K562 (cell line): ENCODE measurements at regions not wholly inside any gene's neighbourhood (a gene's known extent, or its start where the extent isn't known, plus 50 kb on each side); places are given as distances from the start of the nearest gene placed in this dataset.

Experiments
- ATAC-seq: fragments of 200-7000 bp; cut with Tn5 transposase; 3 replicates; pipeline ENCODE4 v1.9.1; 2020; ENCODE audit warnings: moderate library complexity
- BruUV-seq: library from RNA; stranded (reverse); fragments of 400-500 nt; replicated peaks from 2 replicates; lab custom pipeline; 2021; lab: Mats Ljungman, UMichigan
- CTCF ChIA-PET: fragments of 300-600 bp; formaldehyde crosslinking; extraction: SDS; loops from one replicate; lab custom pipeline; 2021; ENCODE audit warnings: low intra/inter-chr PET ratio; lab: Yijun Ruan, JAX
- POLR2A ChIA-PET: fragments of 300-600, 350-650 bp; sonication (Branson Sonifier 250); formaldehyde crosslinking; extraction: SDS; loops from one replicate; lab custom pipeline; 2021; ENCODE audit warnings: antibody characterized with exemption, inconsistent platforms; lab: Yijun Ruan, JAX
- DNase-seq, 4 experiments: peaks; one replicate each; pipeline versions ENCODE4 v3.0.0 to v3.0.0-alpha.2; 2011 to 2018; ENCODE audit warnings: low spot score in 3 of 4, mixed read lengths in 3 of 4; ENCODE audit errors: extremely low read depth in 1 of 4
- FAIRE-seq: peaks from 2 replicates; lab custom pipeline; 2011; peaks lifted over from hg19 to GRCh38; lab: Jason Lieb, UNC
- H2AFZ ChIP-seq: 2 replicates; pipeline ENCODE4 v1.6.0; 2011; ENCODE audit warnings: low read depth, low read length, control low read depth, inconsistent platforms
- H3K27ac ChIP-seq: fragments of 200-600 bp; 3 replicates; pipeline ENCODE4 v1.8.0; 2011; ENCODE audit warnings: low read depth, mild to moderate bottlenecking, control low read depth, inconsistent platforms, low read length, moderate library complexity, mixed read lengths; ENCODE audit errors: extremely low read depth
- H3K27me3 ChIP-seq, 2 experiments: fragments of 300-600 bp in 1 of 2; 2 replicates in 1 of 2; 3 replicates in 1 of 2; pipeline versions ENCODE4 v1.6.0 to v1.8.0; 2011; ENCODE audit warnings: inconsistent platforms in 2 of 2, low read length in 2 of 2, mild to moderate bottlenecking in 1 of 2, mixed read lengths in 1 of 2, moderate library complexity in 1 of 2; ENCODE audit not compliant: control insufficient read depth in 2 of 2, insufficient read depth in 2 of 2
- H3K36me3 ChIP-seq: fragments of 300-600 bp; 3 replicates; pipeline ENCODE4 v1.8.0; 2011; ENCODE audit warnings: mild to moderate bottlenecking, low read length, inconsistent platforms; ENCODE audit not compliant: control insufficient read depth, insufficient read depth
- H3K4me1 ChIP-seq, 2 experiments: fragments of 200-600 bp in 1 of 2; replicated peaks in 1 of 2; 2 replicates in 1 of 2; 3 replicates in 1 of 2; pipeline versions ENCODE4 v1.5.1 to v1.8.0; 2011; ENCODE audit warnings: inconsistent platforms in 2 of 2, low read length in 2 of 2, mild to moderate bottlenecking in 1 of 2, mixed read lengths in 1 of 2, moderate library complexity in 1 of 2; ENCODE audit not compliant: control insufficient read depth in 2 of 2, insufficient read depth in 2 of 2
- H3K4me2 ChIP-seq: 2 replicates; pipeline ENCODE4 v1.6.1; 2011; ENCODE audit warnings: low read length, control low read depth, inconsistent platforms, mixed read lengths; ENCODE audit not compliant: insufficient read depth
- H3K4me3 ChIP-seq: fragments of 200-600 bp; sonication (generic), shearing (Covaris generic); 2 replicates; pipeline ENCODE4 v1.5.1; 2016; ENCODE audit warnings: control low read depth, inconsistent platforms
- H3K79me2 ChIP-seq: fragments of 200-600 bp; 3 replicates; pipeline ENCODE4 v1.8.0; 2011; ENCODE audit warnings: low read length, inconsistent platforms; ENCODE audit not compliant: control insufficient read depth, insufficient read depth
- H3K9ac ChIP-seq, 2 experiments: 2 replicates each; pipeline versions ENCODE4 v1.6.0 to v1.6.1; 2011; ENCODE audit warnings: low read depth in 2 of 2, low read length in 2 of 2, control low read depth in 1 of 2, inconsistent platforms in 1 of 2, mild to moderate bottlenecking in 1 of 2, mixed read lengths in 1 of 2; ENCODE audit not compliant: insufficient read depth in 1 of 2
- H3K9me1 ChIP-seq: one replicate; pipeline ENCODE4 v1.6.0; 2011; ENCODE audit warnings: inconsistent platforms, mild to moderate bottlenecking, low read length, moderate library complexity; ENCODE audit not compliant: control insufficient read depth, insufficient read depth
- H3K9me3 ChIP-seq: replicated peaks from 2 replicates; pipeline ENCODE4 v1.5.1; 2011; ENCODE audit warnings: low read depth, low read length, inconsistent platforms; ENCODE audit not compliant: control insufficient read depth, insufficient read depth
- H4K20me1 ChIP-seq: replicated peaks from 2 replicates; pipeline ENCODE4 v1.6.1; 2011; ENCODE audit warnings: low read length, inconsistent platforms, mixed read lengths; ENCODE audit not compliant: control insufficient read depth, insufficient read depth
- ATF4 ChIP-seq: fragments of 450-650 bp; formaldehyde crosslinking; IDR thresholded peaks from 2 replicates; pipeline ENCODE4 v1.4.0; 2022; ENCODE audit warnings: mild to moderate bottlenecking, moderate library complexity
- BRF1 ChIP-seq: IDR thresholded peaks from 3 replicates; pipeline ENCODE4 v1.6.1; 2011; ENCODE audit warnings: borderline replicate concordance, mild to moderate bottlenecking; ENCODE audit not compliant: insufficient read length; ENCODE audit errors: extremely low read depth
- CEBPG ChIP-seq, 3 experiments: fragments of 200-800 bp in 1 of 3; sonication (Bioruptor generic) in 1 of 3; sonication (generic) in 1 of 3; formaldehyde crosslinking in 1 of 3; IDR thresholded peaks in 2 of 3; conservative IDR thresholded peaks in 1 of 3; 2 replicates each; pipeline versions ENCODE4 v1.6.1 to v1.8.0; 2016 to 2022; ENCODE audit warnings: missing compliant biosample characterization in 2 of 3, missing genetic modification characterization in 2 of 3, mild to moderate bottlenecking in 1 of 3, missing genetic modification reagents in 1 of 3
- COPS2 ChIP-seq: fragments of 450-650 bp; conservative IDR thresholded peaks from 2 replicates; pipeline ENCODE4 v1.6.1; 2016; ENCODE audit warnings: mild to moderate bottlenecking, moderate library complexity
- HLTF ChIP-seq: fragments of 450-650 bp; IDR thresholded peaks from 2 replicates; pipeline ENCODE4 v1.6.1; 2016
- KAT7 ChIP-seq: sonication (generic); formaldehyde crosslinking; IDR thresholded peaks from 2 replicates; pipeline ENCODE4 v1.8.0; 2022; ENCODE audit warnings: missing genetic modification reagents, mild to moderate bottlenecking, borderline replicate concordance
- MTA2 ChIP-seq: fragments of 450-650 bp; IDR thresholded peaks from 2 replicates; pipeline ENCODE4 v1.6.1; 2016; ENCODE audit warnings: low read depth
- MXI1 ChIP-seq: IDR thresholded peaks from 2 replicates; pipeline ENCODE4 v1.6.1; 2011; ENCODE audit warnings: low read depth, mild to moderate bottlenecking, improper control_type of control experiment, low read length
- NUFIP1 ChIP-seq: fragments of 450-650 bp; IDR thresholded peaks from 2 replicates; pipeline ENCODE4 v1.6.1; 2018; ENCODE audit not compliant: partially characterized antibody
- RUNX1 ChIP-seq: sonication (generic); IDR thresholded peaks from 2 replicates; pipeline ENCODE4 v1.6.1; 2016; ENCODE audit warnings: antibody characterized with exemption, low read depth
- SAFB2 ChIP-seq: fragments of 200-400 bp; formaldehyde crosslinking; IDR thresholded peaks from 2 replicates; pipeline ENCODE4 v1.6.1; 2018; ENCODE audit warnings: borderline replicate concordance, low read length, low read depth, moderate library complexity; ENCODE audit not compliant: severe bottlenecking
- SUPT5H ChIP-seq: fragments of 450-650 bp; IDR thresholded peaks from 2 replicates; pipeline ENCODE4 v1.6.1; 2016
- TAF9B ChIP-seq: fragments of 450-650 bp; IDR thresholded peaks from 2 replicates; pipeline ENCODE4 v1.6.1; 2018; ENCODE audit warnings: mild to moderate bottlenecking; ENCODE audit not compliant: partially characterized antibody
- ZNF644 ChIP-seq: fragments of 200-800 bp; sonication (Bioruptor generic); IDR thresholded peaks from 2 replicates; pipeline ENCODE4 v1.6.1; 2016; ENCODE audit warnings: low read depth, missing genetic modification characterization, missing compliant biosample characterization
- ZNF717 ChIP-seq: fragments of 250-450 bp; sonication (Bioruptor Pico); IDR thresholded peaks from 2 replicates; pipeline ENCODE4 v1.5.0; 2021
- WGBS: fragments of 100-300 bp; shearing (Covaris generic); methylation state at CpG from one replicate; pipeline ENCODE4 v1.1.6; 2016; ENCODE audit warnings: low coverage, mixed read lengths; ENCODE audit not compliant: insufficient coverage; ENCODE audit errors: missing lambda C conversion rate; 5-methylcytosine and 5-hydroxymethylcytosine counted together
- in situ Hi-C: fragments of 300-500 bp; cut with MboI; formaldehyde crosslinking; loops from 4 replicates; pipeline ENCODE4 v1.15.0; 2018; ENCODE audit warnings: inconsistent platforms, mixed read lengths
- intact Hi-C: fragments of 100-400 bp; cut with micrococcal nuclease; formaldehyde crosslinking; loops from 2 replicates; pipeline ENCODE4 v1.14.2; 2022
- TF ChIP-seq, protein P1 (sequence below): fragments of 250-450 bp; sonication (Bioruptor Pico); IDR thresholded peaks from 2 replicates; pipeline ENCODE4 v1.8.0; 2022; ENCODE audit warnings: inconsistent platforms

DNA sequence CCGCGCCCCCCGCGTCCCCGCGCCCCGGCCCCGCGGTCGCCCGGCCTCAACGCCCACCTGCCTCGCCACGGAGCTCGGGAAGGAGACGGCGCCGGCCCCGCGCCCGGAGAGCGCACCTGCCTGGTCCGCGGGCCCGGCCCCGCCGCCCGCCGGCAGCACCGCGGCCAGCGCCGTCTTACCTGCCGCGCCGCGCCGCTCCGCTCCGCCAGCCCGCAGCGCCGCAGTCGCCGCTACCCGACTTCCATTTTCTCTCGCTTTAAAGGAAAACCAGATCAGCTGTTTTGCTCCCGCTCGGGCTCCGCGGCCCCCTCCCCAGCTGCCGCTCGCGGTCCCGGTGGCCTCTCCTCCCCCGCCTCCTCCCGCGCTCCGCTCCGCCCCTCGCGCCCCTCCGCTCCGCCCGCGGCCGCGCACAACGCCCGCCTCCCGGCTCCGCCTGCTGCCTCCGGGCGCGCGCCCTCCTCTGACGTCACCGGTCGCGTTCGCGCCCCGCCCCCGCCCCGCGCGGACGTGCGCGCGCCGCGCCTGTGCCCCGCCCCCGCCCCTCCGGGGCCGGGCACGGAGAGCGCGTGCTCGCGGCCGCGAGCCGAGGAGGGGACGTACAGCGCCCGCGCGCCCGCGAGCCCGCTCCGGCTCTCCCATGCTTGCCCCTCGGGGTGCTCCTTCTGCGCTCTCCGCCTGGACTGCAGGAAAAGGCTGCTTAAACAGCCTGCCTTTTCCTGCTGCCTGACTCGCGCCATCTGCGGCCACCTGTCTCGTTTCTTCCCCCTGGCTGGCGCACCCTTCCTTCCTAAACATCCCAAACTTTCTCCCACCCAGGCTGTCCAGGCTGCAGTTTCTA, 159.8 kb upstream of the CHRNA7 start, which contains the start of gene OTUD7A (continued):
- TF ChIP-seq ZNF717 (CRISPR knock-in tag) (no peak), SUPT5H (no peak), RUNX1 (no peak), MTA2 (no peak), HLTF (no peak)
- TF ChIP-seq, protein P1, sequence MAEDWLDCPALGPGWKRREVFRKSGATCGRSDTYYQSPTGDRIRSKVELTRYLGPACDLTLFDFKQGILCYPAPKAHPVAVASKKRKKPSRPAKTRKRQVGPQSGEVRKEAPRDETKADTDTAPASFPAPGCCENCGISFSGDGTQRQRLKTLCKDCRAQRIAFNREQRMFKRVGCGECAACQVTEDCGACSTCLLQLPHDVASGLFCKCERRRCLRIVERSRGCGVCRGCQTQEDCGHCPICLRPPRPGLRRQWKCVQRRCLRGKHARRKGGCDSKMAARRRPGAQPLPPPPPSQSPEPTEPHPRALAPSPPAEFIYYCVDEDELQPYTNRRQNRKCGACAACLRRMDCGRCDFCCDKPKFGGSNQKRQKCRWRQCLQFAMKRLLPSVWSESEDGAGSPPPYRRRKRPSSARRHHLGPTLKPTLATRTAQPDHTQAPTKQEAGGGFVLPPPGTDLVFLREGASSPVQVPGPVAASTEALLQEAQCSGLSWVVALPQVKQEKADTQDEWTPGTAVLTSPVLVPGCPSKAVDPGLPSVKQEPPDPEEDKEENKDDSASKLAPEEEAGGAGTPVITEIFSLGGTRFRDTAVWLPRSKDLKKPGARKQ: no peak

GRCh38 chr15:31871166-31871886, 159.0 kb upstream of the CHRNA7 start:
- BruUV-seq: no TSS peak
- 41% methylated on average over 14 of the region's 14 CpGs for WGBS
- no peak for TF ChIP-seq KAT7 (CRISPR knock-in tag)
- TF ChIP-seq TAF9B: no peak
- TF ChIP-seq ATF4 (CRISPR knock-in tag): no peak
- no peak for TF ChIP-seq SAFB2
- TF ChIP-seq COPS2: no peak
- TF ChIP-seq NUFIP1: no peak
- TF ChIP-seq CEBPG (CRISPR knock-in tag; IDR thresholded peaks at IDR 0.05): no peak
- TF ChIP-seq CEBPG (tag; conservative IDR thresholded peaks at IDR 0.05 in 1 of 2, IDR thresholded peaks at IDR 0.05 in 1 of 2): peak; percentile 72 to 96
- no peak for TF ChIP-seq BRF1
- TF ChIP-seq HLTF: no peak
- TF ChIP-seq MXI1: no peak
- TF ChIP-seq ZNF644 (tag): no peak

More at GRCh38 chr15:31871166-31871886, 159.0 kb upstream of the CHRNA7 start:
- Histone ChIP-seq H4K20me1 (no peaks in the 10 kb centered on the region), H3K4me3 (peak overlapping the region; percentile 63), H3K9ac (peak overlapping the region; percentile 52 to 88), H3K36me3 (no peaks in the 10 kb centered on the region), H3K9me1 (no peaks in the 10 kb centered on the region), H3K4me1 (peaks cover 0 to 8% of the 10 kb centered on the region in 2 experiments; a peak in 2 of 5 replicates), H3K9me3 (no peaks in the 10 kb centered on the region), H3K79me2 (no peaks in the 10 kb centered on the region), H3K27me3 (no peaks in the 10 kb centered on the region), H3K4me2 (peak overlapping the region; percentile 86), H3K27ac (peak overlapping the region; percentile 36; the same call in 2 of the 3 replicates), H2AFZ (peak overlapping the region; percentile 97)
- CTCF ChIA-PET: no interaction called here
- DNase-seq: peak in 1 of 4 experiments; percentile 20
- FAIRE-seq: no peak
- ATAC-seq: peak; percentile 56
- in situ Hi-C loops: no loop called here
- POLR2A ChIA-PET: no interaction called here
- intact Hi-C loops: no loop called here
